ENCODE measurements at regions not wholly inside any gene's neighbourhood (a gene's known extent, or its start where the extent isn't known, plus 50 kb on each side); places are given as distances from the start of the nearest gene placed in this dataset.

DNA sequence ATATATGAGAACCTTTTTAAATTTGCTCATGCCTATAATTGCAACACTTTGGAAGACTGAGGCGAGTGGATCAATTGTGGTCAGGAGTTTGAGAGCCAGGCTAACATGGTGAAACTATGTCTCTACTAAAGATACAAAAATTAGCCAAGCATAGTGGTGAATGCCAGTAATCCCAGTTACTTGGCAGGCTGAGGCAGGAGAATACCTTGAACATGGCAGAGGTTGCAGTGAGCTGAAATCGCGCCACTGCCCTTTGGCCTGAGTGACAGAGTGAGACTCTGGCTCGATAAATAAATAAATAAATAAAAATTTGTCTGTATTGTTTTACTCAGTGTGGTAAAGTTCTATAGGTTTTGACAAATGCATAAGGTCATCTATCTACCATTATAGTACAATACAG lies 218.2 kb downstream of the ZC4H2 start:
- Histone ChIP-seq H2AFZ (ENCODE audit: control insufficient read depth, low read depth, low read length) (no peak overlapping the region), H3K4me1 (ENCODE audit: control insufficient read depth, insufficient read depth, low read length) (no peaks in the 10 kb centered on the region), H3K4me3 (no peak overlapping the region), H3K9ac (ENCODE audit: control insufficient read depth, insufficient read depth, low read length) (no peak overlapping the region), H3K27me3 (replicated peaks in 1 of 2; ENCODE audit: control insufficient read depth in 2 of 2, insufficient read depth in 2 of 2, low read length in 1 of 2) (no peaks in the 10 kb centered on the region), H3K27ac (ENCODE audit: control insufficient read depth, insufficient read depth) (no peak overlapping the region), H3K9me3 (replicated peaks; ENCODE audit: control insufficient read depth, insufficient read depth, low read length) (no peaks in the 10 kb centered on the region), H3K36me3 (ENCODE audit: control insufficient read depth in 2 of 2, insufficient read depth in 2 of 2, low read length in 1 of 2) (no peaks in the 10 kb centered on the region), H3K79me2 (ENCODE audit: control insufficient read depth, insufficient read depth, low read length) (no peaks in the 10 kb centered on the region), H3K4me2 (ENCODE audit: control insufficient read depth, insufficient read depth) (no peak overlapping the region), H4K20me1 (ENCODE audit: control insufficient read depth, insufficient read depth) (no peaks in the 10 kb centered on the region)
- no peak for TF ChIP-seq KLF5 (IDR thresholded peaks at IDR 0.05; ENCODE audit: partially characterized antibody)
- TF ChIP-seq IKZF2 (IDR thresholded peaks at IDR 0.05): no peak
- no peak for TF ChIP-seq TCF12 (IDR thresholded peaks at IDR 0.05; ENCODE audit: low read depth, low read length)
- TF ChIP-seq SMAD1 (IDR thresholded peaks at IDR 0.05; ENCODE audit: low read depth, partially characterized antibody): no peak
- TF ChIP-seq, protein P1, sequence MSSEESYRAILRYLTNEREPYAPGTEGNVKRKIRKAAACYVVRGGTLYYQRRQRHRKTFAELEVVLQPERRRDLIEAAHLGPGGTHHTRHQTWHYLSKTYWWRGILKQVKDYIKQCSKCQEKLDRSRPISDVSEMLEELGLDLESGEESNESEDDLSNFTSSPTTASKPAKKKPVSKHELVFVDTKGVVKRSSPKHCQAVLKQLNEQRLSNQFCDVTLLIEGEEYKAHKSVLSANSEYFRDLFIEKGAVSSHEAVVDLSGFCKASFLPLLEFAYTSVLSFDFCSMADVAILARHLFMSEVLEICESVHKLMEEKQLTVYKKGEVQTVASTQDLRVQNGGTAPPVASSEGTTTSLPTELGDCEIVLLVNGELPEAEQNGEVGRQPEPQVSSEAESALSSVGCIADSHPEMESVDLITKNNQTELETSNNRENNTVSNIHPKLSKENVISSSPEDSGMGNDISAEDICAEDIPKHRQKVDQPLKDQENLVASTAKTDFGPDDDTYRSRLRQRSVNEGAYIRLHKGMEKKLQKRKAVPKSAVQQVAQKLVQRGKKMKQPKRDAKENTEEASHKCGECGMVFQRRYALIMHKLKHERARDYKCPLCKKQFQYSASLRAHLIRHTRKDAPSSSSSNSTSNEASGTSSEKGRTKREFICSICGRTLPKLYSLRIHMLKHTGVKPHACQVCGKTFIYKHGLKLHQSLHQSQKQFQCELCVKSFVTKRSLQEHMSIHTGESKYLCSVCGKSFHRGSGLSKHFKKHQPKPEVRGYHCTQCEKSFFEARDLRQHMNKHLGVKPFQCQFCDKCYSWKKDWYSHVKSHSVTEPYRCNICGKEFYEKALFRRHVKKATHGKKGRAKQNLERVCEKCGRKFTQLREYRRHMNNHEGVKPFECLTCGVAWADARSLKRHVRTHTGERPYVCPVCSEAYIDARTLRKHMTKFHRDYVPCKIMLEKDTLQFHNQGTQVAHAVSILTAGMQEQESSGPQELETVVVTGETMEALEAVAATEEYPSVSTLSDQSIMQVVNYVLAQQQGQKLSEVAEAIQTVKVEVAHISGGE (CRISPR knock-in tag; IDR thresholded peaks at IDR 0.05): no peak
- no peak for TF ChIP-seq RELB (IDR thresholded peaks at IDR 0.05; ENCODE audit: low read depth)
- no peak for TF ChIP-seq LARP7 (IDR thresholded peaks at IDR 0.05)
- TF ChIP-seq NFXL1 (IDR thresholded peaks at IDR 0.05; ENCODE audit: borderline replicate concordance): no peak
- TF ChIP-seq, protein P2, sequence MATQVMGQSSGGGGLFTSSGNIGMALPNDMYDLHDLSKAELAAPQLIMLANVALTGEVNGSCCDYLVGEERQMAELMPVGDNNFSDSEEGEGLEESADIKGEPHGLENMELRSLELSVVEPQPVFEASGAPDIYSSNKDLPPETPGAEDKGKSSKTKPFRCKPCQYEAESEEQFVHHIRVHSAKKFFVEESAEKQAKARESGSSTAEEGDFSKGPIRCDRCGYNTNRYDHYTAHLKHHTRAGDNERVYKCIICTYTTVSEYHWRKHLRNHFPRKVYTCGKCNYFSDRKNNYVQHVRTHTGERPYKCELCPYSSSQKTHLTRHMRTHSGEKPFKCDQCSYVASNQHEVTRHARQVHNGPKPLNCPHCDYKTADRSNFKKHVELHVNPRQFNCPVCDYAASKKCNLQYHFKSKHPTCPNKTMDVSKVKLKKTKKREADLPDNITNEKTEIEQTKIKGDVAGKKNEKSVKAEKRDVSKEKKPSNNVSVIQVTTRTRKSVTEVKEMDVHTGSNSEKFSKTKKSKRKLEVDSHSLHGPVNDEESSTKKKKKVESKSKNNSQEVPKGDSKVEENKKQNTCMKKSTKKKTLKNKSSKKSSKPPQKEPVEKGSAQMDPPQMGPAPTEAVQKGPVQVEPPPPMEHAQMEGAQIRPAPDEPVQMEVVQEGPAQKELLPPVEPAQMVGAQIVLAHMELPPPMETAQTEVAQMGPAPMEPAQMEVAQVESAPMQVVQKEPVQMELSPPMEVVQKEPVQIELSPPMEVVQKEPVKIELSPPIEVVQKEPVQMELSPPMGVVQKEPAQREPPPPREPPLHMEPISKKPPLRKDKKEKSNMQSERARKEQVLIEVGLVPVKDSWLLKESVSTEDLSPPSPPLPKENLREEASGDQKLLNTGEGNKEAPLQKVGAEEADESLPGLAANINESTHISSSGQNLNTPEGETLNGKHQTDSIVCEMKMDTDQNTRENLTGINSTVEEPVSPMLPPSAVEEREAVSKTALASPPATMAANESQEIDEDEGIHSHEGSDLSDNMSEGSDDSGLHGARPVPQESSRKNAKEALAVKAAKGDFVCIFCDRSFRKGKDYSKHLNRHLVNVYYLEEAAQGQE (IDR thresholded peaks at IDR 0.05; ENCODE audit: low read depth, low read length): no peak
- TF ChIP-seq MYC (IDR thresholded peaks at IDR 0.05; ENCODE audit: insufficient read depth, insufficient read length, insufficient replicate concordance, low read length, severe bottlenecking): no peak
- no peak for TF ChIP-seq CREB1 (IDR thresholded peaks at IDR 0.05; ENCODE audit: low read depth)
- FAIRE-seq (no peak), DNase-seq (ENCODE audit: low read depth, low spot score) (no peak), ATAC-seq (no peak)
- POLR2A ChIA-PET: no interaction called here
- in situ Hi-C loops (cut with MboI): no loop called here
- SMC1A ChIA-PET (ENCODE audit: uncharacterized antibody, unreplicated experiment): no interaction called here
- 44% methylated on average over 4 of the region's 4 CpGs for WGBS (ENCODE audit: insufficient coverage, insufficient replicate concordance, low lambda C conversion rate, missing lambda C conversion rate)
- CTCF ChIA-PET: no interaction called here
- BruUV-seq (replicated peaks): no TSS peak
- RAD21 ChIA-PET (ENCODE audit: unreplicated experiment): no interaction called here
- intact Hi-C loops (cut with micrococcal nuclease; ENCODE audit: unreplicated experiment): no loop called here
